Gastroesophageal sphincter (tissue), 3 donors: ENCODE measurements at regions not wholly inside any gene's neighbourhood (a gene's known extent, or its start where the extent isn't known, plus 50 kb on each side); places are given as distances from the start of the nearest gene placed in this dataset.

Source experiments
- CTCF ChIP-seq, 4 experiments: fragments of 200-600 bp in 2 of 4; fragments of 450-650 bp in 2 of 4; sonication (generic) in 1 of 4; IDR thresholded peaks; one replicate each; pipeline ENCODE4 v1.5.1; 2017 to 2019; ENCODE audit warnings: antibody characterized with exemption in 4 of 4, mild to moderate bottlenecking in 2 of 4, moderate library complexity in 2 of 4
- EP300 ChIP-seq: sonication (generic); formaldehyde crosslinking; IDR thresholded peaks from one replicate; pipeline ENCODE4 v1.6.1; 2017; ENCODE audit warnings: antibody characterized with exemption, mild to moderate bottlenecking
- POLR2A ChIP-seq, 2 donors: fragments of 450-650 bp; IDR thresholded peaks; one replicate each; pipeline ENCODE4 v1.6.1; 2017; ENCODE audit warnings: antibody characterized with exemption in 2 of 2, mild to moderate bottlenecking in 2 of 2, moderate library complexity in 1 of 2
- POLR2AphosphoS5 ChIP-seq: sonication (generic); formaldehyde crosslinking; IDR thresholded peaks from one replicate; pipeline ENCODE4 v1.6.1; 2017; ENCODE audit warnings: antibody characterized with exemption

GRCh38 chr17:72423718-72424117 lies 302.9 kb downstream of the SOX9 start:
- TF ChIP-seq CTCF (IDR thresholded peaks at IDR 0.05) (no peak), POLR2AphosphoS5 (no peak), POLR2A (IDR thresholded peaks at IDR 0.05) (no peak), EP300 (no peak)
